Stimulated activated CD4-positive, alpha-beta T cell treated with anti-CD3 and anti-CD28 coated beads, Interleukin-2, amount 100 ng/mL, for 48 hours (primary cell): ENCODE measurements at regions not wholly inside any gene's neighbourhood (a gene's known extent, or its start where the extent isn't known, plus 50 kb on each side); places are given as distances from the start of the nearest gene placed in this dataset.

Source experiments
- DNase-seq, 2 donors: peaks; one replicate each; pipeline ENCODE4 v3.0.0-alpha.2; 2020

- no peak for DNase-seq
These were observed 434.5 kb upstream of the MANEA start for GRCh38 chr6:95142661-95143335.

GRCh38 chr6:95143408-95144180, 433.7 kb upstream of the MANEA start:
- DNase-seq, result no peak

- no peak for DNase-seq
These were observed 431.9 kb upstream of the MANEA start for GRCh38 chr6:95145457-95145856.

- DNase-seq, result no peak
These were observed 417.8 kb upstream of the MANEA start for GRCh38 chr6:95159557-95159956.

GRCh38 chr6:95169775-95170174, 407.6 kb upstream of the MANEA start:
- DNase-seq, result no peak

- no peak for DNase-seq
These were observed 401.2 kb upstream of the MANEA start for GRCh38 chr6:95175927-95176675.

- DNase-seq, result no peak
These were observed 391.5 kb upstream of the MANEA start for GRCh38 chr6:95185874-95186273.

- no peak for DNase-seq
These were observed 390.6 kb upstream of the MANEA start for GRCh38 chr6:95186710-95187109.

GRCh38 chr6:95197590-95197989, 379.7 kb upstream of the MANEA start:
- DNase-seq, result no peak

- DNase-seq, result peak in 1 of 2 donors; percentile 4
These were observed 374.1 kb upstream of the MANEA start for GRCh38 chr6:95203153-95203754.

GRCh38 chr6:95204178-95204577, 373.2 kb upstream of the MANEA start:
- no peak for DNase-seq

- no peak for DNase-seq
These were observed 368.7 kb upstream of the MANEA start for GRCh38 chr6:95208621-95209020.

- DNase-seq, result no peak
These were observed 368.3 kb upstream of the MANEA start for GRCh38 chr6:95209074-95209473.

- DNase-seq, result no peak
These were observed 360.8 kb upstream of the MANEA start for GRCh38 chr6:95216555-95216954.

GRCh38 chr6:95227351-95227750, 350.0 kb upstream of the MANEA start:
- DNase-seq, result no peak

GRCh38 chr6:95228636-95229035, 348.7 kb upstream of the MANEA start:
- no peak for DNase-seq

GRCh38 chr6:95230071-95230740, 347.1 kb upstream of the MANEA start:
- DNase-seq, result no peak

- no peak for DNase-seq
These were observed 345.9 kb upstream of the MANEA start for GRCh38 chr6:95231416-95231815.

GRCh38 chr6:95232446-95232845, 344.9 kb upstream of the MANEA start:
- DNase-seq, result no peak

- no peak for DNase-seq
These were observed 343.5 kb upstream of the MANEA start for GRCh38 chr6:95233879-95234278.

GRCh38 chr6:95240514-95240913, 336.8 kb upstream of the MANEA start:
- no peak for DNase-seq

- no peak for DNase-seq
These were observed 334.8 kb upstream of the MANEA start for GRCh38 chr6:95242560-95242959.

GRCh38 chr6:95243053-95243452, 334.3 kb upstream of the MANEA start:
- DNase-seq, result no peak
